CD4-positive, alpha-beta T cell (primary cell): ENCODE measurements at regions not wholly inside any gene's neighbourhood (a gene's known extent, or its start where the extent isn't known, plus 50 kb on each side); places are given as distances from the start of the nearest gene placed in this dataset.

Experiments
- ATAC-seq: fragments of 200-7000 bp; cut with Tn5 transposase; one replicate; pipeline ENCODE4 v1.10.0; 2022; ENCODE audit warnings: mild to moderate bottlenecking; ENCODE audit not compliant: poor library complexity
- CTCF ChIA-PET: fragments of 350-600 bp; sonication (Branson Sonifier 250); formaldehyde crosslinking; loops from one replicate; lab custom pipeline; 2021; ENCODE audit warnings: antibody characterized with exemption, inconsistent platforms; lab: Charles Lee
- POLR2A ChIA-PET: fragments of 350-600 bp; sonication (Branson Sonifier 250); formaldehyde crosslinking; loops from one replicate; lab custom pipeline; 2021; ENCODE audit warnings: antibody characterized with exemption, inconsistent platforms; lab: Charles Lee
- DNase-seq, 14 experiments: peaks; one replicate each; pipeline ENCODE4 v3.0.0-alpha.2; 2013 to 2020; ENCODE audit warnings: mixed read lengths in 2 of 14
- H3K27ac ChIP-seq, 2 donors: one replicate each; pipeline versions ENCODE4 v1.5.1 to v1.7.0; 2013; ENCODE audit warnings: low read length in 2 of 2, low read depth in 1 of 2, mild to moderate bottlenecking in 1 of 2
- H3K27me3 ChIP-seq, 2 experiments: 1 replicate in 1 of 2; 2 replicates in 1 of 2; pipeline versions ENCODE4 v1.6.1 to v1.7.0; 2013; ENCODE audit warnings: low read length in 2 of 2, control low read depth in 1 of 2, mild to moderate bottlenecking in 1 of 2, moderate library complexity in 1 of 2; ENCODE audit not compliant: insufficient read depth in 2 of 2, control insufficient read depth in 1 of 2
- H3K36me3 ChIP-seq: one replicate; pipeline ENCODE4 v1.6.1; 2013; ENCODE audit warnings: low read length, control low read depth; ENCODE audit not compliant: insufficient read depth
- H3K4me1 ChIP-seq: one replicate; pipeline ENCODE4 v1.6.1; 2013; ENCODE audit warnings: low read length, control low read depth; ENCODE audit not compliant: insufficient read depth
- H3K4me3 ChIP-seq: one replicate; pipeline ENCODE4 v1.5.1; 2013; ENCODE audit warnings: mild to moderate bottlenecking, low read length, moderate library complexity
- H3K9me3 ChIP-seq, 2 experiments: 1 replicate in 1 of 2; 2 replicates in 1 of 2; pipeline versions ENCODE4 v1.6.1 to v1.7.0; 2013; ENCODE audit warnings: low read length in 2 of 2, mild to moderate bottlenecking in 2 of 2, control low read depth in 1 of 2, moderate library complexity in 1 of 2; ENCODE audit not compliant: control insufficient read depth in 1 of 2, insufficient read depth in 1 of 2
- H3K27ac Mint-ChIP-seq: one replicate; pipeline ENCODE4 v1.8.0; 2020; ENCODE audit warnings: mixed read lengths
- H3K27me3 Mint-ChIP-seq: one replicate; pipeline ENCODE4 v1.8.0; 2021; ENCODE audit warnings: mixed read lengths
- H3K36me3 Mint-ChIP-seq: one replicate; pipeline ENCODE4 v1.8.0; 2021; ENCODE audit warnings: low read depth, mixed read lengths
- H3K4me1 Mint-ChIP-seq: one replicate; pipeline ENCODE4 v1.8.0; 2021; ENCODE audit warnings: low read depth, mixed read lengths
- H3K4me3 Mint-ChIP-seq: one replicate; pipeline ENCODE4 v1.8.0; 2020; ENCODE audit warnings: mild to moderate bottlenecking, mixed read lengths
- H3K9me3 Mint-ChIP-seq: one replicate; pipeline ENCODE4 v1.8.0; 2020; ENCODE audit warnings: mixed read lengths
- intact Hi-C, 2 experiments: fragments of 100-400 bp; cut with DNase I in 1 of 2; cut with micrococcal nuclease in 1 of 2; formaldehyde crosslinking; loops; one replicate each; pipeline versions ENCODE4 v1.15.1 to v1.9.0; 2023 to 2025; cut with DNase I, micrococcal nuclease
- TF ChIP-seq, protein P1 (sequence below): fragments of 200-600 bp; IDR thresholded peaks from one replicate; pipeline ENCODE4 v1.8.0; 2022; ENCODE audit warnings: antibody characterized with exemption, mild to moderate bottlenecking

GRCh38 chr4:24396988-24397387 lies 187.4 kb downstream of the DHX15 start:
- POLR2A ChIA-PET, result no interaction called here
- H3K4me3 Mint-ChIP-seq, result no peak overlapping the region
- no peaks in the 10 kb centered on the region for H3K27me3 ChIP-seq
- TF ChIP-seq, protein P1, sequence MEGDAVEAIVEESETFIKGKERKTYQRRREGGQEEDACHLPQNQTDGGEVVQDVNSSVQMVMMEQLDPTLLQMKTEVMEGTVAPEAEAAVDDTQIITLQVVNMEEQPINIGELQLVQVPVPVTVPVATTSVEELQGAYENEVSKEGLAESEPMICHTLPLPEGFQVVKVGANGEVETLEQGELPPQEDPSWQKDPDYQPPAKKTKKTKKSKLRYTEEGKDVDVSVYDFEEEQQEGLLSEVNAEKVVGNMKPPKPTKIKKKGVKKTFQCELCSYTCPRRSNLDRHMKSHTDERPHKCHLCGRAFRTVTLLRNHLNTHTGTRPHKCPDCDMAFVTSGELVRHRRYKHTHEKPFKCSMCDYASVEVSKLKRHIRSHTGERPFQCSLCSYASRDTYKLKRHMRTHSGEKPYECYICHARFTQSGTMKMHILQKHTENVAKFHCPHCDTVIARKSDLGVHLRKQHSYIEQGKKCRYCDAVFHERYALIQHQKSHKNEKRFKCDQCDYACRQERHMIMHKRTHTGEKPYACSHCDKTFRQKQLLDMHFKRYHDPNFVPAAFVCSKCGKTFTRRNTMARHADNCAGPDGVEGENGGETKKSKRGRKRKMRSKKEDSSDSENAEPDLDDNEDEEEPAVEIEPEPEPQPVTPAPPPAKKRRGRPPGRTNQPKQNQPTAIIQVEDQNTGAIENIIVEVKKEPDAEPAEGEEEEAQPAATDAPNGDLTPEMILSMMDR, result no peak
- no peaks in the 10 kb centered on the region for H3K9me3 ChIP-seq
- H3K27ac Mint-ChIP-seq, result no peak overlapping the region
- intact Hi-C loops, result no loop called here
- DNase-seq, result no peak
- H3K36me3 ChIP-seq, result no peaks in the 10 kb centered on the region
- H3K4me1 Mint-ChIP-seq, result no peaks in the 10 kb centered on the region
- no peak for ATAC-seq
- no peak overlapping the region for H3K4me3 ChIP-seq
- no peaks in the 10 kb centered on the region for H3K4me1 ChIP-seq
- no peak overlapping the region for H3K27ac ChIP-seq
- no peaks in the 10 kb centered on the region for H3K9me3 Mint-ChIP-seq
- peaks cover 14% of the 10 kb centered on the region for H3K27me3 Mint-ChIP-seq
- CTCF ChIA-PET, result no interaction called here
- H3K36me3 Mint-ChIP-seq, result no peaks in the 10 kb centered on the region

- Histone ChIP-seq H3K27ac (no peak overlapping the region), H3K27me3 (no peaks in the 10 kb centered on the region), H3K4me1 (no peaks in the 10 kb centered on the region), H3K9me3 (no peaks in the 10 kb centered on the region), H3K36me3 (no peaks in the 10 kb centered on the region), H3K4me3 (no peak overlapping the region)
- ChIA-PET CTCF (no interaction called here), POLR2A (no interaction called here)
- H3K36me3 Mint-ChIP-seq, result no peaks in the 10 kb centered on the region
- ATAC-seq (no peak), DNase-seq (peak in 1 of 14 experiments; percentile 5)
- no peak overlapping the region for H3K27ac Mint-ChIP-seq
- TF ChIP-seq, protein P1, result no peak
- H3K27me3 Mint-ChIP-seq, result peaks cover 9% of the 10 kb centered on the region
- H3K4me1 Mint-ChIP-seq, result no peaks in the 10 kb centered on the region
- no peak overlapping the region for H3K4me3 Mint-ChIP-seq
- intact Hi-C loops, result no loop called here
- no peaks in the 10 kb centered on the region for H3K9me3 Mint-ChIP-seq
Observed at GRCh38 chr4:24395937-24396336, 188.4 kb downstream of the DHX15 start.

DNA sequence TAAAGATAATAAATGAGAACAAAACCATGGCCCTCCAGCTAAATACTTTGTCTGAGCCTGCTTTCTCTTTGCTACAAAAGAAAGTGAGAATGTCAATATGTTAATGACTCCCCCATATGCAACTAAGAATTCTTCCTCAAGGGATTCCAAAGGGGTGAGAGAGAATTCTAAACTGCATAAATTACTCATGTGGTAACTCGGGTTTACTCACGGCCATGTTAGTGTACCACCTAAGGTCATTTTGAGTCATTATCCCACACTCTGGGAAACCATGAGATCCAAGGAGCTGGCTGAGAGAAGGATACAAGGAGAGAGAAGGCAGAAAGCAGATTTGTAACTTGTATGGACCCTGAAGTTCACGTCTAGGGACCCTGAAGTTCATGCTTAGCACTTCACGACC lies 190.3 kb downstream of the DHX15 start:
- Mint-ChIP-seq H3K4me1 (no peaks in the 10 kb centered on the region), H3K9me3 (no peaks in the 10 kb centered on the region), H3K27ac (no peak overlapping the region), H3K4me3 (no peak overlapping the region), H3K36me3 (no peaks in the 10 kb centered on the region), H3K27me3 (peaks cover 5% of the 10 kb centered on the region)
- H3K4me1 ChIP-seq, result no peaks in the 10 kb centered on the region
- DNase-seq, result no peak
- ChIA-PET POLR2A (no interaction called here), CTCF (interaction anchor here (1.0 kb wide), 1 partner anchor 26 kb away, joined by 3 read pairs; no protein-coding TSS in a partner anchor)
- TF ChIP-seq, protein P1, result no peak
- intact Hi-C loops, result no loop called here
- no peak for ATAC-seq
- no peaks in the 10 kb centered on the region for H3K27me3 ChIP-seq
- no peaks in the 10 kb centered on the region for H3K9me3 ChIP-seq
- no peak overlapping the region for H3K4me3 ChIP-seq
- H3K27ac ChIP-seq, result no peak overlapping the region
- H3K36me3 ChIP-seq, result no peaks in the 10 kb centered on the region
